HT-29 (cell line): ENCODE measurements at regions not wholly inside any gene's neighbourhood (a gene's known extent, or its start where the extent isn't known, plus 50 kb on each side); places are given as distances from the start of the nearest gene placed in this dataset.
A peak's percentile ranks its signal among the peaks of the same experiment; 100 is the strongest.

Experiments used
- DNase-seq: peaks from one replicate; pipeline ENCODE4 v3.0.0-alpha.2; 2015; ENCODE audit warnings: low spot score

- DNase-seq = no peak
Measured at GRCh38 chr12:84685379-84685778, 227.2 kb downstream of the SLC6A15 start.

GRCh38 chr12:84676787-84677186 is 235.8 kb downstream of the SLC6A15 start:
- DNase-seq = no peak

DNA sequence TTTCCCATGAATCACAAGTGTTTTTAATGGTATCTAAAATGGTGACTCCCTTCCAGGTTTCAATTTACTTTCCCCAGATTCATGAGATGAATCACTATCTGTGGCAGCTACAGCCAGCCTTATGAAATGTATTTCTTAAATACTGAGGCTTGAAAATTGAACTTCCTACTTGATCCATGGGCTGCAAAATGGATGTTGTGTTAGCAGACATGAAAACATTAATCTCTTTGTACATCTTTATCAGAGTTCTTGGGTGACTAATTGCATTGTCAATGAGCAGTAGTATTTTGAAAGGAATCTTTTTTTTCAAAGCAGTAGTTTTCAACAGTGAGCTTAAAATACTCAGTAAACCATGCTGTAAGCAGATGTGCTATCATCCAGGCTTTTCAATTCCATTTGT is 250.8 kb downstream of the SLC6A15 start:
- no peak for DNase-seq

- no peak for DNase-seq
Measured at GRCh38 chr12:84660139-84660538, 252.5 kb downstream of the SLC6A15 start.

DNA sequence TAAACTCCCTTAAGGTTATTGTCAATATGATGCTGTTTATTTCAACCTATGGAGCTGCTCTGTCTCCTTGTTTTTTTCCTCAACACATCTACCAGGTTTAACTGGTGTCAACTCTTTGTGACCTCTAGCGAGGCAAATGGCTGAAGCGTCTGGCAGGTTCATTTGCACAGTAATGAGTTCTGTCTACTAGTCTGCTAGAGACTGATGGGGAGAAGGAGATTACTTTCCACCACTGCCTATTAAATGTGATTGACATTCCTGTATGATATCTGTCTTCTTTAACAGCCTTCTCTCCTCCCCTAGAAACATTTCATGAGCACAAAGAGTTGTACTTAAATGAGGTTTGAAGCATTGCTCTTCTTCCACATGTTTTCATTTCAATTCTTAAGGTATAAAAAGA is 253.7 kb downstream of the SLC6A15 start:
- no peak for DNase-seq

GRCh38 chr12:84656705-84657104 is 255.9 kb downstream of the SLC6A15 start:
- no peak for DNase-seq

DNA sequence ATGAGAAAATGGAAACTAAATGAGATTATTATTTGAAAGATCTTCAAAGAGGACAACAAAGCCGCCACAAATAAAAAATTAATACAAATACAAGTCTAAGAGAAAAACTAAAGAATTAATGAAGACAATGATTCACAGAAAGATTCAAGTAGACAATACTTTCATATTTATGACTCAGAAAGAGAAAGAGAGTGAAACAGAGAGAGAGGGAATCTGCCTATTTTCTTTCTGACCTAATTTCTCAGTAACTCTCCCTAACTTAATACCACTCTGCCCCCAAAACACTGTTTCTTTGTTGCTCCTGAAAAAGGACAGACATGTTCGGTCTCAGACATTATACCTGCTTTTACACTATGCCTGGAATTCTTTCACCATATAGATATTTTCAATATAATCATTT is 259.1 kb downstream of the SLC6A15 start:
- DNase-seq = no peak

- no peak for DNase-seq
Measured at GRCh38 chr12:84648425-84648824, 264.2 kb downstream of the SLC6A15 start.

DNA sequence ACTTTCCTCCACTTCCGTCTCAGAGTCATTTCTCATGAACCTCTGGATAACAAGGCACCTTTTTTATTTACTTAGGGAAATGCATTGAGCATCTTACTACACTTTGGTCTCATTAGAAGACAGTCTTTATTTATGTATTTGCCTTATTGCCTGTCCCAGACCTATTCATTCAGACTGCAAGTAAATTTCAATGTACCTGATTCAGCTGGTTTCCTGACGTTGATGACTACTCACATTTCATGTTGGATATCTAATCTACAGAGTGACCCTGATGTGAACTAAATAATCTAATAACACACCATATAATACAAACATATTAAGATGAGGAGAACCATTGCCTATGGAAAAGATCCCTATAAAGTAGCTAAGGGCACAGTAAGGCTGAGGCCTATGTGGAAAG is 267.7 kb downstream of the SLC6A15 start:
- no peak for DNase-seq

DNA sequence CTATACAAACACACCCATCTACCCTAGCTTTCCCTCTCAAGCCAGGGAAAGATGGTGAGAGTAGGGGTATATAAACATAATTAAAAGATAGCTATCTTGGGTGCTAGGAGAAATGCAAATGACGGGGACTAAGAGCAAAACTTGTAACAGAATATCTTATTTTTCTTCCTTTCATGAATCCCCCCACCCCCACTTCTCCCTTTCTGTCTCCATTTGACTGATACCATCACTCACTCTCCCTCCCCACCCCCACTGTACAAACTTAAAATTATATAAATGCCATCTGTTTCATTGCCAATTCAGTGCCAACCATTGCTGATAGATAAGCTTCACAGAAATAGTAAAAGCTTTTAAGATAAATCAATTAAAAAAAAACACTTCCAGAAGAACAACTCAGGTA is 268.6 kb downstream of the SLC6A15 start:
- DNase-seq = no peak

DNA sequence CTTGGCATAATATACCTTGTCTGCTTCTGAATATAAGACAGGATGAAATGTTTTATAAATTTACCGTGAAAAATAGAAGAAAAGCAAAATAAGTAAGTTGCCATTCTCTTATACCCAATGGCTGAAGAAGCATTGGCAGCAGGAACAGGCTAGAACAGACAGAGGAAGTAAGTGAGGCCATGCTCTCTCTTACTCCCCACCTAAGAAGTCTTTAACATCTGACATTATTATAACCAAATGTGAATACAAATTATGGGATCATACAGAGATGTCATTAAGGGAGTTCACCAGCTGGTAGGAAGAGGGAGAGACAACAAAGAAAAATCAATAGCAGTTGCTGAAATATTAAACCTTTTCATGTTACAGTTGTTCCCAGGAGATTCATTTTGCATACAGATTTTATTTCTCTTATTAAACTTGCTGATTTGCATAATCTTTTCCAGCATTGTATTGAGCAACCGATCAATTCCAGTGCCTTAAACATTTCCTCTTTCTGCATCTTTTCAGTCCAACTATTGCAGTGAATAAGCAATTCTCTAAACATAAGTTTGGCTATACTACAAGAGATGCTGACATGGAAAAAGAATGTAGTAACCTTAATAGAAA is 270.6 kb downstream of the SLC6A15 start:
- no peak for DNase-seq

DNA sequence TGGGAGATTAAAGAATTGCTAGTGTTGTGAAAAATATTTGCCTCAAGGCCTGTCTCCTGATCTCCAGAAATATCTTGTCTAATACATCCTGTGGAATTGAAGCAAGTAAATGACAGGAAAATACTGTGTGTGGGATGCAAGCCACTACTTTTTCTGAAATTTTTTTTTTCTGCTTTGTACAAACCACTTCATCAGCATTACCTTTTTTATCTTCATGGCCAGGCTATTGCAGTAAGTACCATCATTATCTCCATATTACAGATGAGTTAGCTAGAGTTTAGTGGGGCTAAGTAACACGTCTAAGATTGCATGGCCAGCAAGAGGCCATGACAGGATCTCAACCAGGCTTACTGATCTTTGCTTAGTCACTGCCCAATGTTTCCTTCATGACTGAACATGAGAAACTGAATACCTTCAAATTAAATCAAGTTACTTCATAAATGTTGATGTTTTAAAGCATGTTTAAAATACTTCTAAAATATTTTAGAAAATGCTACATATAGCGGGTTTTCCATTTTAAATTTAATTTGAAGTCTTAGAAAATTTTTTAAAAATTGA is 273.7 kb downstream of the SLC6A15 start:
- no peak for DNase-seq

DNA sequence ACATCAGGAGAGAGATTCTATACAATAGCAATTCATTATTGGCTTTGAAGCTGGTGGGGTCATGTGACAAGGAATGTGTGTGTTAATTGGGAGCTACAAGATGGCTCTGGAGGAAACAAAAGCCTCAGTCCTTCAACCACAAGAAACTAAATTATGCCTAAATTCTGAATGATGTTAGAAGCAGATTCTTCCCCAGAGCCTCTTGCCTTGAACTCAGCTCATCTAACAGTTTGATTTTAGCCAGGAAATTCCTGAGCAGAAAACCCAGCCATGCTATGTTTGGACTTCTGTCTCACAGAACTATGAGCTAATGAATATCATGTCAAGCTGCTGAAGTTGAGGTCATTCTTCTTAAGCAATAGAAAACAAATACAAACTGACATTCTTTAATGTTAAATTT is 274.7 kb downstream of the SLC6A15 start:
- no peak for DNase-seq

DNA sequence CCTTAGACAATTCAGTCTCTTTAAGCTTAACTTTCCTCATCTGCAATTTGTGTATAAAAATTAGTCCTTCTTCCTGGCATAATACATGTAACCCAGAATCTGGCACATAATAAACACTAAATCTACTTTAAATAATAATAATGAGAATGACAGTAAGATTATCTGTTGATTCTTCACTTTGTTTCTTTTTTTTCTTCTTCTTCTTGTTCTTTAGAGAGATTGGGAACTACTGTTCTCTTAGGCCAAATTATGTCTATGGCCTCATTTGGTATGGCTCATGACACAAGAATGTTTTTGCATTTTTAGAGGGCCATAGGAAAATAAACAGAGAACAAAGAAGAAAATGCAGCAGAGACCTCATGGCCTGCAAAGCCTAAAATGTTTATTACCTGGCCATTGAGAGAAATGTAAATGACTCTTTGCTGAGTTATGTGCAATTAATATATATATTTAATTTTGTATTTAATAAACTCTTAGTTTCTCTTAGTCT is 275.8 kb downstream of the SLC6A15 start:
- no peak for DNase-seq

- DNase-seq = no peak
Measured at GRCh38 chr12:84634526-84634925, 278.1 kb downstream of the SLC6A15 start.

DNA sequence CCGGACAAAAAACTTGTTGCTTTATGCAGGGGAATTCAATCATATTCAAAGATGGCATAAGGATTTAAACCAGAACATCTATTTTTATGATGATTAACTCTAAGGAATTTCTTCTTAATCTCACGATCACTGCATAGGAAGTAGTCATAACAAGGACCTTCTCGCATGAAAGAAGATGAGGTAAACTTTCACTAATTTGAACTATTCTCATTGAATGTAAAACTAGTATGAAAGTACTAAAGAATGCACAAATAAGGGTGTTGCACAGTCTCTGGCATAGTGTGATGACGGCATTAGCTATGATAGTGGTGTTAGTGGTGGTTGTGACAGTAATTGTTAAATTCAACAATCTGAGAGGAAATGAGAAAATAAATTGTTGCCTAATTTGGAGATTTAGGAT is 280.0 kb downstream of the SLC6A15 start:
- DNase-seq = no peak

DNA sequence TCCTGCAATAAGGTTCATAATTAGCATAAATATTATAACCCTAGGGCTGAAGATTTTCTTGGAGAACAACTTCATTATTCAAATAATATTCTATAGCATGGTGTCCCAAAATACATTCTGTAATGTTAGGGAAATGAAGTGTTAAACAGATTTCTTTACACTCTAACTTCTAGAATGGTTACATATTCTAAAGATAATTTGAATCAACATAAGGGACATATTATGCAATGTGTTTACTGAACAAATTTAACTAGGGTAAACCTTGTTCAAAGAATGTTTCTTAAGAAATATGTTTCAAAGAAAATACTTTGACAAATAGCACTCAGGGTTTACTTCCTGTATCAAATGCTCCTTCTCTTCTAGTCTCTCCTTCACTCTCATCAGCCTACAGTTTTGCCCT is 281.6 kb downstream of the SLC6A15 start:
- DNase-seq = no peak

DNA sequence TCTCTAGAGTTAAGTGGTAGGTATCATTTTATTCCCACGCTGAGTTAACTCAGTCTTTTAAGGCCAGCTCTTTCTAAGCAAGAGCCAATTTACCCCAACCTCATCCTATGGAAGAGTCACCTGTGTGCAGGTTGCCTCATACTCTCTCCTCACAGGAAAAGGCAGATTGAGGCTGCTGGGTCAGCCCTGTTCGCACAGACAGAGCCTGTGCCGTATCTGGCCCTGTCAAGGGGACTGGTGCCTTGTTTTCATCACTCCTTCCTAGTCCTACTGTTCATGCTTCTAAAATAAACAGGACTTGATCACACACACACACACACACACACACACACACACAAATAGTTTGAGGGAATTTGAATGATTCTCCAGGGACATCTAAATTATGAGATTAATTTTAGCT is 285.0 kb downstream of the SLC6A15 start:
- DNase-seq = no peak

- no peak for DNase-seq
Measured at GRCh38 chr12:84624601-84625000, 288.0 kb downstream of the SLC6A15 start.

DNA sequence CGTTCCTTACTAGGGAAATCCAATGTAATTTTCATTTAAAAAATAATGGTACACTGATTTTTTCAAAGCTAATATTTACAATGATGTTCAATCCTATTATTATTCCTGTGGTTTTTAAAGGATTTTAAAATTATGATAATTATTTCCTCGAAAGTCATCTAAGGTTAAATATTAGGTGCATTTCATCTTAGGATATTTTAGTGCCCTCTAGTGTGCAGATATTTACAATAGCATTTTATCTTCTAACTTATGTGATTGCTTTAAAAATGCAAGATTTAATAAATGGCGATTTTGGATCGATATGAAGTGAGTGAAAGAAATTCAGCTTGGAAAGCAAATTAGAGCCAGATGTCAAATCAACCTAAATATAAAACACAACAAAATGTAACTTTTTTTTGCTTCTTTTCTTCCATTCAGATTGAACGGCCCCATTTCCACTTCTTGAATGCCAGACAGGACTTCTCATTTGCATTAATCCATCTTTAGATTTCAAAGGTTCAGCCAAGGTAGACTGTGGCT is 293.5 kb downstream of the SLC6A15 start:
- peak; percentile 5 for DNase-seq

DNA sequence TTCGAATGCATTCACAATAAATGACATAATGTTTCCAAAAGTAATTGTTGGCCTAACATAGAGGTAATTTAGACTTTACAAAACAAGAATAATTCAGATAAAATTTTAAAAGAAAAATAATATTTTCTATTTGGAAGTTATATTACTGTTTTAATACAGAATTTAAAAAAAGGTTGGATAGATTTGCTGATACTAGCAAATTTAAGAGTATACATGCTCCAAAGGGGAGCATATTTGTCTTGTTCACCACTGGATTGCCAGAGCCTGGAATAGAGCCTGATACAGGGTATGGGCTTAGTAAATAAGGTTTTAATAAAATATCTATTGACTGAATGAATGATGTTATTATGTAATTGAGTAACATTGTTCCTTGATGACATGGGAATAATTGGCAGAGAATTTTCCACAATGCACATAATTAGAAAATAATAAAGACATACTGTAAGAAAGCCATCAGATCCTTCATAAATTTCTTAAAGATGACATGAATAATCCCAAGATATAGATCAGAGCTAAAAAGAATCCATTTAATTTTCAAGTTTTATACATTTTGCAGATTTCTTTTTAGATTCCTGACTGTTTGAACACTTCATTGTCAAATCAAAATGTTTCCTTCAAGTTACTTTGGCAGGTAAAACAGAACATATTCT is 305.3 kb downstream of the SLC6A15 start:
- no peak for DNase-seq

DNA sequence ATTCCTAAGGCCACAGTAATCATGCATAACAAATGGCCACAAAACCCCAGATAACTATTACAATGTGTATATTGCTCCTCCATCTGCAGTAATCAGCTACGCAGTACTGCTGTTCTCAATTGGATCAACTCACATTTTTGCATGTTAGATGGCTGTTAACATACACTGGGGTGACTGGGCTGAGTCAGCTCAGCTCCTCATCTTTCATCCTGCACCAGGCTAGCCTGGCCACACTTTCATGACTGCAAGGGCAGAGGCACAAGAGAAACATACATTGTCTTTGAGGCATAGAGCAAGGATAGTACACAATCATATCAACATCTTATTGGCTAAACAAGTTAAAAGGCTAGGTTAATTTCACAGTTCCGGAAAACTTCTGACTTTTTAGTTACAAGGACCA is 306.6 kb downstream of the SLC6A15 start:
- no peak for DNase-seq

DNA sequence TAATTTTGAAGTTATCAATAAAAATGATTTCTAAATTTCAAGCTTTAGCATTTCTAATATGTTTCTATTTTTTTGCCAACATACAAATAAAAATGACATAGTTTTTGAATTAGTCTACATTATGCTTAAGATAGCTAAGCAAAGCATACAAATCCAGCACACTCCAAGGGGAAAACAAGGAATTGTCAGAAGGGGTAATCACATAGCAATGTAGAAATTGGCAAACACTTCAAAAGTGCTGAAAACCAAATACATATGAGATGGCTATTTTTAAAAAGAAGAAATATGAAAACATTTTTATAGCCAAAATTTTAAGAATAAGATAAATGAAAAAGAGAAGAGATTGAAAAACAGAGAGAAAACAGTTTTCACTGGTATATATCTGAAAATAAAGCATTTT is 308.0 kb downstream of the SLC6A15 start:
- no peak for DNase-seq
